ENCODE measurements at regions not wholly inside any gene's neighbourhood (a gene's known extent, or its start where the extent isn't known, plus 50 kb on each side); places are given as distances from the start of the nearest gene placed in this dataset.

DNA sequence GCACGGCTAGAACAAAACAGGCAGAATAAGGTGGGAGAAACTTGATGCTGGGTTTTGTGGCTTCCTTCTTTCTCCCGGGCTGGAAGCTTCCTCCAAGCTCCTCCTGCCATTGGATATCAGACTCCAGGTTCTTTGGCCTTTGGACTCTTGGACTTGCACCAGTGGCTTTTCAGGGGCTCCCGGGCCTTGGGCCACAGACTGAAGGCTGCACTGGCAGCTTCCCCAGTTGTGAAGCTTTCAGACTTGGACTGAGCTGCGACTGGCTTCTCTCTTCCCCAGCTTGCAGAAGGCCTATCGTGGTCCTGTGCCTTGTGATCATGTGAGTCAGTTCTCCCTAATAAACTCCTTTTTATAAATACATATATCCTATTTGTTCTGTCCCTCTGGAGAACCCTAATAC, 364.4 kb downstream of the DNAH5 start:
- no peak for TF ChIP-seq ZNF302 (tag by site-specific recombination; IDR thresholded peaks at IDR 0.05; ENCODE audit: low read depth)
- TF ChIP-seq, protein P1, sequence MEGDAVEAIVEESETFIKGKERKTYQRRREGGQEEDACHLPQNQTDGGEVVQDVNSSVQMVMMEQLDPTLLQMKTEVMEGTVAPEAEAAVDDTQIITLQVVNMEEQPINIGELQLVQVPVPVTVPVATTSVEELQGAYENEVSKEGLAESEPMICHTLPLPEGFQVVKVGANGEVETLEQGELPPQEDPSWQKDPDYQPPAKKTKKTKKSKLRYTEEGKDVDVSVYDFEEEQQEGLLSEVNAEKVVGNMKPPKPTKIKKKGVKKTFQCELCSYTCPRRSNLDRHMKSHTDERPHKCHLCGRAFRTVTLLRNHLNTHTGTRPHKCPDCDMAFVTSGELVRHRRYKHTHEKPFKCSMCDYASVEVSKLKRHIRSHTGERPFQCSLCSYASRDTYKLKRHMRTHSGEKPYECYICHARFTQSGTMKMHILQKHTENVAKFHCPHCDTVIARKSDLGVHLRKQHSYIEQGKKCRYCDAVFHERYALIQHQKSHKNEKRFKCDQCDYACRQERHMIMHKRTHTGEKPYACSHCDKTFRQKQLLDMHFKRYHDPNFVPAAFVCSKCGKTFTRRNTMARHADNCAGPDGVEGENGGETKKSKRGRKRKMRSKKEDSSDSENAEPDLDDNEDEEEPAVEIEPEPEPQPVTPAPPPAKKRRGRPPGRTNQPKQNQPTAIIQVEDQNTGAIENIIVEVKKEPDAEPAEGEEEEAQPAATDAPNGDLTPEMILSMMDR (tag by site-specific recombination; IDR thresholded peaks at IDR 0.05), result no peak
- TF ChIP-seq ZNF266 (tag by site-specific recombination; IDR thresholded peaks at IDR 0.05; ENCODE audit: low read depth), result no peak
- TF ChIP-seq, protein P2, sequence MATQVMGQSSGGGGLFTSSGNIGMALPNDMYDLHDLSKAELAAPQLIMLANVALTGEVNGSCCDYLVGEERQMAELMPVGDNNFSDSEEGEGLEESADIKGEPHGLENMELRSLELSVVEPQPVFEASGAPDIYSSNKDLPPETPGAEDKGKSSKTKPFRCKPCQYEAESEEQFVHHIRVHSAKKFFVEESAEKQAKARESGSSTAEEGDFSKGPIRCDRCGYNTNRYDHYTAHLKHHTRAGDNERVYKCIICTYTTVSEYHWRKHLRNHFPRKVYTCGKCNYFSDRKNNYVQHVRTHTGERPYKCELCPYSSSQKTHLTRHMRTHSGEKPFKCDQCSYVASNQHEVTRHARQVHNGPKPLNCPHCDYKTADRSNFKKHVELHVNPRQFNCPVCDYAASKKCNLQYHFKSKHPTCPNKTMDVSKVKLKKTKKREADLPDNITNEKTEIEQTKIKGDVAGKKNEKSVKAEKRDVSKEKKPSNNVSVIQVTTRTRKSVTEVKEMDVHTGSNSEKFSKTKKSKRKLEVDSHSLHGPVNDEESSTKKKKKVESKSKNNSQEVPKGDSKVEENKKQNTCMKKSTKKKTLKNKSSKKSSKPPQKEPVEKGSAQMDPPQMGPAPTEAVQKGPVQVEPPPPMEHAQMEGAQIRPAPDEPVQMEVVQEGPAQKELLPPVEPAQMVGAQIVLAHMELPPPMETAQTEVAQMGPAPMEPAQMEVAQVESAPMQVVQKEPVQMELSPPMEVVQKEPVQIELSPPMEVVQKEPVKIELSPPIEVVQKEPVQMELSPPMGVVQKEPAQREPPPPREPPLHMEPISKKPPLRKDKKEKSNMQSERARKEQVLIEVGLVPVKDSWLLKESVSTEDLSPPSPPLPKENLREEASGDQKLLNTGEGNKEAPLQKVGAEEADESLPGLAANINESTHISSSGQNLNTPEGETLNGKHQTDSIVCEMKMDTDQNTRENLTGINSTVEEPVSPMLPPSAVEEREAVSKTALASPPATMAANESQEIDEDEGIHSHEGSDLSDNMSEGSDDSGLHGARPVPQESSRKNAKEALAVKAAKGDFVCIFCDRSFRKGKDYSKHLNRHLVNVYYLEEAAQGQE (tag by site-specific recombination; IDR thresholded peaks at IDR 0.05), result no peak
- no peak for TF ChIP-seq ZBTB7A (tag by site-specific recombination; IDR thresholded peaks at IDR 0.05; ENCODE audit: low read depth)
- TF ChIP-seq ZNF211 (tag by site-specific recombination; IDR thresholded peaks at IDR 0.05; ENCODE audit: low read depth), result no peak
